Stimulated activated effector memory CD8-positive, alpha-beta T cell treated with anti-CD3 and anti-CD28 coated beads, Interleukin-12 subunit alpha, Interleukin-12 subunit beta, amount 100 ng/mL, for 72 hours (primary cell): ENCODE measurements at regions not wholly inside any gene's neighbourhood (a gene's known extent, or its start where the extent isn't known, plus 50 kb on each side); places are given as distances from the start of the nearest gene placed in this dataset.

ENCODE experiments used
- ATAC-seq: fragments of 150-1000 bp; cut with Tn5 transposase; 2 replicates; pipeline ENCODE4 v1.10.0; 2021
- DNase-seq, 2 donors: peaks; one replicate each; pipeline ENCODE4 v3.0.0; 2021 to 2022; ENCODE audit warnings: low spot score in 2 of 2
- H3K27ac Mint-ChIP-seq: one replicate; pipeline ENCODE4 v1.8.0; 2022; ENCODE audit warnings: mild to moderate bottlenecking, mixed read lengths
- H3K36me3 Mint-ChIP-seq: one replicate; pipeline ENCODE4 v1.8.0; 2022; ENCODE audit warnings: mild to moderate bottlenecking, mixed read lengths
- H3K4me1 Mint-ChIP-seq: one replicate; pipeline ENCODE4 v1.8.0; 2022; ENCODE audit warnings: mixed read lengths
- H3K4me3 Mint-ChIP-seq: one replicate; pipeline ENCODE4 v1.8.0; 2022; ENCODE audit warnings: mild to moderate bottlenecking, mixed read lengths
- H3K9me3 Mint-ChIP-seq: one replicate; pipeline ENCODE4 v1.8.0; 2022; ENCODE audit warnings: mixed read lengths

DNA sequence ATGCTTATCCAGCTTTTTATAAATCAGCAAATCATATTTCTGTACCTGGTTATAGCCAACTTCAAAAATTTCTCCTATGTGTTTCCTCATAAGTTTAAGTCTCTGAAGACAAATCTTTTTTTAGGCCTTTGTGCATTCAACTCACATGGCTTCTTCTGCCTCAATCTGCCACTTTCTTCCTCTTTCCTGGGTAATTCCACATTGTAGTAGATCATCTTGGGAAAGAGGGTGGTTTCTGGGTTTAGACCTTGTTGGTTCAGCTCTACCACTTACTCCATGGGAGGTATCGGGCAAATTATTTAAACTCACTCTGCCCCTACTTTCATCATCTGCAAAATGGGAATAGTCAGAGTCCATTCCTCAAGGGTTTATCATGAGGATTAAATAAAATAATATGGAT, 707.0 kb upstream of the ZEB2 start:
- ATAC-seq: no peak
- no peaks in the 10 kb centered on the region for H3K36me3 Mint-ChIP-seq
- DNase-seq: no peak
- H3K4me3 Mint-ChIP-seq: no peak overlapping the region
- H3K27ac Mint-ChIP-seq: no peak overlapping the region
- H3K4me1 Mint-ChIP-seq: no peaks in the 10 kb centered on the region
- no peaks in the 10 kb centered on the region for H3K9me3 Mint-ChIP-seq

DNA sequence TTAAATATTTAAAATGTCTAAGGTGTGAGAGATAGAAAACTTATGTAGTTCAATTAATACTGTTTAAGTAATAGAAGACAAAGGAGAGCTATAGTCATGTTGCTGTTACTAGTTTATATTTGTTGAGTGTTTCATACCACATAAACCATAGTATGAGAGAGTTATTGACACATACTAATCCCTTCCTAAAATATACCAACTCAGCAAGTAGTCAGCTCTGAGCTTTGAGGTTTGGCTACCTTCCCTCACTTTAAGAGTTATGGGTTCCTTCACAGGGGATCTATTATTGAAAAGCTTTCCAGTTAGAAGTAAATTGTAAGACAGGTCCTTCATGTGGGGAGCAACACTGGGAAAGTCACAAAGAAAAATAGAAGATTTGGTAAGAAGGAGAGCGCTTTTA, 701.6 kb upstream of the ZEB2 start:
- Mint-ChIP-seq H3K36me3 (no peaks in the 10 kb centered on the region), H3K9me3 (no peaks in the 10 kb centered on the region), H3K4me1 (no peaks in the 10 kb centered on the region), H3K27ac (no peak overlapping the region), H3K4me3 (no peak overlapping the region)
- DNase-seq (no peak), ATAC-seq (no peak)

DNA sequence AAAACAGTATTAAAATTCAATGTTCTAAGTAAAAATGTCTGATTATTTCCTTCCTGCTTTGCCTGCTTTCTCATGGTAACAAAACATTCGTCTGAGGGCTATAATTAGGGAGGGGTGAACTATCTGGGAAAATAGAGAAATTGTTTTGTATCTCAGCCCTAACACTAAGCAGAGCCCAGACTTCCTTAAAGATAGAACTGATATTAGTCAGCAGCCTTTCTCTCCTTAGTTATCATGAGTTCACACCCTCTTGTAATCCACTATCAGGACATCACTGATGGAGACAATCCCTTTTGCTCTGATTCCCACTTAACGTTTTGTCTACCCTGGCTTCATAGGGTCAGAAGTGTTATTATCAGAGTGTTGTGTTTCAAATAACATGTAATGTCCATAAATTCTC, 701.1 kb upstream of the ZEB2 start:
- DNase-seq (no peak), ATAC-seq (no peak)
- no peaks in the 10 kb centered on the region for H3K9me3 Mint-ChIP-seq
- H3K36me3 Mint-ChIP-seq: no peaks in the 10 kb centered on the region
- H3K27ac Mint-ChIP-seq: no peak overlapping the region
- no peaks in the 10 kb centered on the region for H3K4me1 Mint-ChIP-seq
- H3K4me3 Mint-ChIP-seq: no peak overlapping the region

DNA sequence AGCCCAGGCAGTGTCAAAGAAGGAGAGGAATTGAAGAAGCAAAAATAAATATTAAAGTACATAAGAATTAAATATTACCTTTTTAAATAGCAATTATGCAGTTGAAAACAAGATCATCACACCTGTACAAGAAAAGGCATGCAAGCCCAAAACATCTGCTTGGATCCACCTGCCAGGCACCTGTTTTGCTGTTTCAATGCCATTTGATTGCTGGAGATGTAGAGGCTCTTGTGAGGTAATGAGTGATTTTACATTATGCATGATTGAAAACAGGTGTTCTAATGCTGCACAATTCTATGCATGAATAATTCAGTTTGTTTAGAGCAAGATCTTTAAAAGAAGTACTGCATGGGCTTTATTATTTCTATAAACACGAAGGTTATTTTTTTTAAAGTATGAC, 700.6 kb upstream of the ZEB2 start:
- DNase-seq (no peak), ATAC-seq (no peak)
- H3K27ac Mint-ChIP-seq: no peak overlapping the region
- H3K4me3 Mint-ChIP-seq: no peak overlapping the region
- H3K36me3 Mint-ChIP-seq: no peaks in the 10 kb centered on the region
- H3K4me1 Mint-ChIP-seq: no peaks in the 10 kb centered on the region
- no peaks in the 10 kb centered on the region for H3K9me3 Mint-ChIP-seq

DNA sequence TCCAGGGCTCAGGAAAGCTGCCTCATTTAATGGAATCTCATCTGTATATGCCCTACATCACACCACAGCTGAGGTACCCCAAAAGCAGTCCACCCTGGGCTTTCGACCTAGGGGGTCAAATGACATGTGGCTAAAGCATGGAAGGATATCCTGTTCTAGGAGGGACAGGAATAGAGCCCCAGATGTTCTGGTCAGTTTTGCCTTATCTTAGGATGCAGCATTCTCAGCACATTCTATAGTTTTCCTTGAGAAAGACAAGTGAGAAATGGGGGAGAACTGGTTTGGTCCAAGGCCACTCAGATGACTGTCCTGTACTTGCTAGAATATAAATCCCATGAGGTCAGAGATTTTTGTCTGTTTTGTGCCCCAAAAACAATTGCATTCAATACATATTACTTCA, 688.0 kb upstream of the ZEB2 start:
- DNase-seq (no peak), ATAC-seq (no peak)
- peaks cover 6% of the 10 kb centered on the region for H3K9me3 Mint-ChIP-seq
- no peaks in the 10 kb centered on the region for H3K4me1 Mint-ChIP-seq
- no peak overlapping the region for H3K27ac Mint-ChIP-seq
- no peaks in the 10 kb centered on the region for H3K36me3 Mint-ChIP-seq
- H3K4me3 Mint-ChIP-seq: no peak overlapping the region

DNA sequence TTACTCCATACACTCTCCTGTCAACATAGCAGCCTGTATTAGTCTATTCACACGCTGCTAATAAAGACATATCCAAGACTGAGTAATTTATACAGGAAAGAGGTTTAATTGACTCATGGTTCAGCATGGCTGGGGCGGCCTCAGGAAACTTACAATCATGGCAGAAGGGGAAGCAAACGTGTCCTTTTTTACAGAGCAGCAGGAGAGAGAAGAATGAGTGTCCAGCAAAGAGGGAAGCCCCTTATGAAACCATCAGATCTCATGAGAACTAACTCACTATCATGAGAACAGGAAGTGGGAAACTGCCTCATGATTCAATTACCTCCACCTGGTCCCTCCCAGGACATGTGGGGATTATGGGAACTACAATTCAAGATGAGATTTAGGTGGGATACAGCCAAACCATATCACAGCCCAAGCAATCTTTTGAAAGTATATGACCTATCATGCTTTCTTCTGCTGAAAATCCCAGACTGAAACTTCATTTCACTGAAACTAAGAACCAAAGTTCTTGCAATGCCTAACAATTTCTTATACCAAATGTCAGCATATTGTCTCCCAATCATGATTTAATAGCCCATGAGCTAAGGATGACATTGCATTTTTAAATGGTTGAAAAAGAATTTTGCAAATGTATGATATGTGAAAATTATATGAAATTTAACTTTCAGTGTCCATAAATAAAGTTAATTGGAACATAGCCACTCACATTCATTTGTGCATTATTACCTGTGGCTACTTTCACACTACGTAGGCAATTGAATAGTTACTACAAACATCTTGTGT, 686.8 kb upstream of the ZEB2 start:
- ATAC-seq: no peak
- H3K36me3 Mint-ChIP-seq: no peaks in the 10 kb centered on the region
- H3K27ac Mint-ChIP-seq: no peak overlapping the region
- H3K4me1 Mint-ChIP-seq: no peaks in the 10 kb centered on the region
- H3K9me3 Mint-ChIP-seq: peaks cover 3% of the 10 kb centered on the region
- H3K4me3 Mint-ChIP-seq: no peak overlapping the region
- no peak for DNase-seq

DNA sequence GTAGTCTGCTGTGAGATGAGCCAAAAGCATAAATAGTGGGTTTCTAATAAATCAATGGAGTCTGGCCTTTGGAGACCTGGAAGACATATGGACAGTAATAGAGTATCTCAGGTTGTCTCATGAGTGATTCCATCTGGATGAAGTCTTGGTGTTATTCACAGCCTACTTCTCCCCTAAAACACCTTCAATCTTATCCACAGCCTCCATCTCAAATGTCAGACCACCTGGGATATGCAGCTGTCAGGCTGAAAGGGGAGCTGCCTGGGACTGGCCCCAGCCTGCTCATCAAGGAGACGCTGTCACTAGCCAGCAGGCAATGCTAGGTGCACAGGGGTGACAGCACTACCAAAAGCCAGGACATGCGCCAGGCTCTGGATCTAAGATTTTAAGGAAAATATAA, 684.0 kb upstream of the ZEB2 start:
- Mint-ChIP-seq H3K4me1 (no peaks in the 10 kb centered on the region), H3K9me3 (peaks cover 3% of the 10 kb centered on the region), H3K36me3 (no peaks in the 10 kb centered on the region), H3K27ac (no peak overlapping the region), H3K4me3 (no peak overlapping the region)
- ATAC-seq: no peak
- no peak for DNase-seq

DNA sequence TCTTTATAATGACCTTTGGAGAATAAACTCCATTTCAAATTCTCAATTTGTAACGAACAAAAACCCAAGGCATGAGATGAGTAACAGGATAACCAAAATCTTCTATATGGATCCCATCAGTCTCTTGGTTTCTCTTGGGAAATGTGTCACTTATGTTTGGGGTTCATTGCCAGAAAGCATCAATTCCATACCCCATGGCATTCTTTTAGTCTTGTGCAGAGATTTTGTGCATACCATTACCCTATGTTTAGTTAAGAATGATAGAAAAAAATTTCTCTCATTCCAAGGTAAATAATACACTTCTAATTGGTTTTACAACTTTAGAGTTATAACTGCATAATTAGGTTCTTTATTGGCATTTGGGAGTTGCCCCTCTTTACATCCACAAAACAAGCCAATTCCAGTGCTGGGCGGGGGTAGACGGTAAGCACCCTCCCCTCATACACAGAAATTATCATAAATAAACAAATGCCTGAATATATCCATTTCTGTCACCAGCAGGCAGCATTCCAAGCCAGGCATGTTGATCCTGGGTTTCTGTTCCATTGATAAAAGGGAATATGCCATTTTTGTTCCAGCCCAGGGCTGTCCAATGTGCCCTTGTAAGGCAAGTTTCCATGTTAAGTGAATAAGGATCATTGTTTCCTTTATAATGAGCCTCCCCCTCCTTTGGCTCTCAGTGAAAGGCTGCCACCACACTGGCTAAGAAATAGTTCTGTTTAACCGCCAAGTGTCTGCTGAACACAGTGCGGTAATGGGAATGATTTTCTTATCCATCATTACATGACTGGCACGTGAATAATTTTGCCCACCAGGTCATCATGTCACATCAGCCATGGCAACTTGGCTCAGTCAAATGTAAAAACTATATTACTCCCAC, 680.1 kb upstream of the ZEB2 start:
- H3K27ac Mint-ChIP-seq: no peak overlapping the region
- H3K4me3 Mint-ChIP-seq: no peak overlapping the region
- ATAC-seq: no peak
- DNase-seq: no peak
- no peaks in the 10 kb centered on the region for H3K4me1 Mint-ChIP-seq
- H3K9me3 Mint-ChIP-seq: no peaks in the 10 kb centered on the region
- no peaks in the 10 kb centered on the region for H3K36me3 Mint-ChIP-seq

DNA sequence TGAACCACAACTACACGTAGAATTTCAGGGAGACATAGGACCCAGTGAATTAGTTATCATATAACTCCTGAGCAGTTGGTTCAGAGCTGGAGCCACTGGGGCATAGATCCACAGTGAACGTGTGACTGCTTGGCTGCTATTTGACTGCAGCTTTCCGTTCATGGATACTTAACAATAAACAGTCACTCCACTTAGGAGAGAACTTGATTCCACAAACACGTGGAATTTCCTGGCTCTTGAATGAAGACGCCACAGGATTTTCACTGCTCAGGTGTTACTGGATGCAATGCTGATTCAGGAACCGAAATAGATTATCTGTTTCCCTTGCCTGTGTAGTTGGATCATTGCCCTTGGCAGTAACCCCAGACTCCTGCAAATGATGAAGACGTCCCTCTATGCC, 679.1 kb upstream of the ZEB2 start:
- no peaks in the 10 kb centered on the region for H3K36me3 Mint-ChIP-seq
- DNase-seq (no peak), ATAC-seq (no peak)
- no peak overlapping the region for H3K4me3 Mint-ChIP-seq
- H3K27ac Mint-ChIP-seq: no peak overlapping the region
- H3K4me1 Mint-ChIP-seq: no peaks in the 10 kb centered on the region
- no peaks in the 10 kb centered on the region for H3K9me3 Mint-ChIP-seq

DNA sequence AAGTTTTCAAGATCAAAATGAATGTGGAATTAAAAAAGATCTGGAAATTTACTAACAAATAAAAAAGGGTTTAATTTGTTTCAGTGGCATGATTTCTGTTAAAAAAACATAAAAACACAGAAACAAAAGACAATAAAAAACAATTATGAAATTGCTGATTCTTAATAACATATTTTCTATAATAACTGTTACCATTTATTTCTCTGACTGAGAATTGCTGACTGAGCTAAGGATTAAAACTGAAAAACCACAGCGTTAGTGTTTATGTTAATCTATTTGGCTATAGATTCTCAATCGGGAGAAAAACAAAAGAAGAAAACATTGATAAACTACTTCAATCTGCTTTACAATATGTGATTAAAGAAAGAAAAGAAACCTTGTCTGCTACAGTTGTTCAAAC, 678.6 kb upstream of the ZEB2 start:
- ATAC-seq (no peak), DNase-seq (no peak)
- Mint-ChIP-seq H3K36me3 (no peaks in the 10 kb centered on the region), H3K4me3 (no peak overlapping the region), H3K27ac (no peak overlapping the region), H3K9me3 (no peaks in the 10 kb centered on the region), H3K4me1 (no peaks in the 10 kb centered on the region)

DNA sequence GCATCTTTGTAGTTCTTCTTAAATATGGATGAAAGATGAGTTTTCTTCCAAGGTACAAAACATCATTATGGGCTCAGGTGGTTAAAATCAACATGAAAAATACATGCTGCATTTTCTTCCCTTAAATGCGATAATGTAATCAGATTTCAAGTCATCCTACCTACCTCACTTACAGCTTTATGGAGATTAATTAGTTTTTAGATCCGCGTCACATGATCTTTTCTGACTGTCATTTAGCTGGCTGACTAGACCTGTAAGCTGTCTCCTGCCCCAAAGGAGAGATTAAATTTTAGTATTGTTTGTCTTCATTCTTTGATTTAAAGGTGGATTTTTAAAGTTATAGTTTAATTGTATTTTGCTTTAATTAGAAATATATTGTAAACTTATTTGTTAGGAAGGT, 678.0 kb upstream of the ZEB2 start:
- Mint-ChIP-seq H3K9me3 (no peaks in the 10 kb centered on the region), H3K4me3 (no peak overlapping the region), H3K27ac (no peak overlapping the region), H3K4me1 (no peaks in the 10 kb centered on the region), H3K36me3 (no peaks in the 10 kb centered on the region)
- ATAC-seq (no peak), DNase-seq (no peak)

DNA sequence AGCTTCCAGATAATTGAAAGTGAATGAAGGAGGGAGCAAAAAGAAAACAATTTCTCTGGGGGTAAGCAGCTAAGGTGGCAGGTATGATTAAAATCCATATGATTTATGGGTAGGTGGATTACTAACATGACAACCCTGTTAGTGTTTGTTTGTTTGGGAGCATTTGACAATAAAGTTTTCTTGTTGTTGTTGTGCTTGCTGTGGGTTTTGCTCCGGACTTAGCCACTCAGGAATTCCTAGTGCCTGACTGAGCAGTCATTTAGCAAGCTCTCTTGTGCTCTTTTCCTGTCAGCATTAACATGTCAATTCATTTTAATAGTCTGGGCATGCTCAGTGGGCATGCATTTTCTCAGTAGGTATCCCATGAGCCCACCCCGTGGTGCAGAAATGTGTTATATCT, 674.8 kb upstream of the ZEB2 start:
- no peak for DNase-seq
- Mint-ChIP-seq H3K4me1 (no peaks in the 10 kb centered on the region), H3K4me3 (no peak overlapping the region), H3K36me3 (no peaks in the 10 kb centered on the region), H3K27ac (no peak overlapping the region), H3K9me3 (no peaks in the 10 kb centered on the region)
- no peak for ATAC-seq

DNA sequence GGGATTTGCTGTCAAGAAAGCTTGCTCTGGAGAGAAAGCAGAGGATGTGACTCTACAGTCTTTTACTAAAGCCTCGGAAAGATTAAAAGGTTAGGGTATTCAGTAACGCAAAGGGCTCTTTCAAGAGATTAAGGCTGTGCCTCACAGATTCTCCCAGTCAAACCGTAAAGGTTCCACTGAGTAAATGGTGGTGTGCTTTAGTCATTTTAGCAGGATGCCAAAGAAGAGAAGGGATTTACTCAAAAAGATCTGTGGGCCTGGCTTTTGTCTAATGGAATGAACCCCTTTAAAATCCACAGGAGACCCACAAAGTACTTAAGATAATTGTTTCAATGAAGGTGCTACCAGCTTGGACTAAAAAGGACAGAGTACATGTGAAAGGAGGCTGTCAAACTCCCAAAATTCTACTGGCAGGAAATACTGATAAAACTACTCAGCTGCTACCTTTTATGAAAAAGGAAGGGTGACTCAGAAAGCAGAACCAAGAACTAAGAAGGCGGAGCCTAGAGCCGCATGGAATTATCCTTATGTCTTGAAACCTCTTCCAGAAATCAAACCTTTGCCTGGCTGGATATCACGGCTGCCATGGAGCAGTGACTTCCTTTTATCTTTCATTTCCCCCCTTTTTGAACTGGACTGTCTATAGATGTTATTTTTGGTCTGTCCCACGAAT, 670.2 kb upstream of the ZEB2 start:
- ATAC-seq (no peak), DNase-seq (no peak)
- H3K4me1 Mint-ChIP-seq: no peaks in the 10 kb centered on the region
- no peak overlapping the region for H3K27ac Mint-ChIP-seq
- no peaks in the 10 kb centered on the region for H3K36me3 Mint-ChIP-seq
- no peak overlapping the region for H3K4me3 Mint-ChIP-seq
- no peaks in the 10 kb centered on the region for H3K9me3 Mint-ChIP-seq

DNA sequence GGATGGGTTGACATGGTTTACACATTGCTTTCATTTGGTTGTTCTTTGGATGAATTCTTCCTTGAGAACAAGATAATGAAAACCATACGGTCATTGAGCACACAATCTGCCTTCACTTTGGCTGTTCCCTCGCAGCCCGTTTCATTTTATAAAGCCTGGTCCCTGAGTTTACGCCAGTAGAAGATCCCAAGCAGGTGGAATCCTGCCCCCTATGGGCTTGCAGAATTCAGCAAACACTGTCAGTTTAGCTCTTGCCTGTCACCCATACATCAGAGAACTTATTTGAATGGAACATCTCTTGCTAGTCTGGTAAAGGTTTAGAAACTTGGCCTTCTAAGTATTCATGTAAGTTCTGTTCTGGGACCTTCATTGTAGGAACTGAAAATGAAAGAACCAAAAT, 666.4 kb upstream of the ZEB2 start:
- ATAC-seq (no peak), DNase-seq (no peak)
- H3K4me3 Mint-ChIP-seq: no peak overlapping the region

DNA sequence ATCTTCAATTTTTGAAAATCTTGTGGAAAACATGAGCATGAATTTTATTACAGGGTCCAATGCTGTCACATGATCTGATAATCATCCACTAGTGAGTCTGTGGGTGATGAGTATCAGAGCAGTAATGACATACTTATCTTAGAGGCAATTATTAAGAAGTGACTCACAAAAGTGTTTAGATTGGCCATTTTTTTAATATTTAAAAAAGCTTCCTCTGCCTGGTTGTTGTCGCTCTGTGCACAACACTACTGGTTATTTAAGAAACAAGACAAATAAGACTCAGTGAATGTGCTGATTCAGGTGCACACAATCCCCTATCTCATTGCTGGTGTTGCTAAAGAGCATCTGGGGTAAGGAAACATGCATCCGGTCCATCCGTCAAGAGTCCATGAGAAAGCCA, 665.8 kb upstream of the ZEB2 start:
- DNase-seq (no peak), ATAC-seq (no peak)
- no peaks in the 10 kb centered on the region for H3K4me1 Mint-ChIP-seq
- H3K9me3 Mint-ChIP-seq: no peaks in the 10 kb centered on the region
- no peak overlapping the region for H3K27ac Mint-ChIP-seq
- no peak overlapping the region for H3K4me3 Mint-ChIP-seq
- H3K36me3 Mint-ChIP-seq: no peaks in the 10 kb centered on the region

More for the DNA sequence above, 666.4 kb upstream of the ZEB2 start:
- no peak overlapping the region for H3K27ac Mint-ChIP-seq
- no peaks in the 10 kb centered on the region for H3K4me1 Mint-ChIP-seq
- H3K9me3 Mint-ChIP-seq: no peaks in the 10 kb centered on the region
- no peaks in the 10 kb centered on the region for H3K36me3 Mint-ChIP-seq
